ENCODE measurements at regions not wholly inside any gene's neighbourhood (a gene's known extent, or its start where the extent isn't known, plus 50 kb on each side); places are given as distances from the start of the nearest gene placed in this dataset.

- TF ChIP-seq CTCF (IDR thresholded peaks at IDR 0.05) (no peak), TCF7L2 (IDR thresholded peaks at IDR 0.05; ENCODE audit: low read depth, low read length) (no peak)
Measured at GRCh38 chr14:81811705-81812269, 278.1 kb upstream of the SEL1L start.
